Hepatocyte (in vitro differentiated cells): ENCODE measurements at regions not wholly inside any gene's neighbourhood (a gene's known extent, or its start where the extent isn't known, plus 50 kb on each side); places are given as distances from the start of the nearest gene placed in this dataset.

Source experiments
- CTCF ChIP-seq: fragments of 200-600 bp; sonication (generic); IDR thresholded peaks from 2 replicates; pipeline ENCODE4 v1.5.1; 2016; ENCODE audit warnings: antibody characterized with exemption, mild to moderate bottlenecking; ENCODE audit not compliant: poor library complexity
- EZH2 ChIP-seq: fragments of 200-600 bp; sonication (generic); IDR thresholded peaks from 2 replicates; pipeline ENCODE4 v1.6.1; 2016; ENCODE audit warnings: antibody characterized with exemption, mild to moderate bottlenecking, borderline replicate concordance
- EZH2phosphoT487 ChIP-seq: fragments of 200-600 bp; sonication (generic); IDR thresholded peaks from one replicate; pipeline ENCODE4 v1.6.1; 2018; ENCODE audit warnings: antibody characterized with exemption, mild to moderate bottlenecking, low read depth, moderate library complexity; ENCODE audit not compliant: unreplicated experiment, severe bottlenecking

DNA sequence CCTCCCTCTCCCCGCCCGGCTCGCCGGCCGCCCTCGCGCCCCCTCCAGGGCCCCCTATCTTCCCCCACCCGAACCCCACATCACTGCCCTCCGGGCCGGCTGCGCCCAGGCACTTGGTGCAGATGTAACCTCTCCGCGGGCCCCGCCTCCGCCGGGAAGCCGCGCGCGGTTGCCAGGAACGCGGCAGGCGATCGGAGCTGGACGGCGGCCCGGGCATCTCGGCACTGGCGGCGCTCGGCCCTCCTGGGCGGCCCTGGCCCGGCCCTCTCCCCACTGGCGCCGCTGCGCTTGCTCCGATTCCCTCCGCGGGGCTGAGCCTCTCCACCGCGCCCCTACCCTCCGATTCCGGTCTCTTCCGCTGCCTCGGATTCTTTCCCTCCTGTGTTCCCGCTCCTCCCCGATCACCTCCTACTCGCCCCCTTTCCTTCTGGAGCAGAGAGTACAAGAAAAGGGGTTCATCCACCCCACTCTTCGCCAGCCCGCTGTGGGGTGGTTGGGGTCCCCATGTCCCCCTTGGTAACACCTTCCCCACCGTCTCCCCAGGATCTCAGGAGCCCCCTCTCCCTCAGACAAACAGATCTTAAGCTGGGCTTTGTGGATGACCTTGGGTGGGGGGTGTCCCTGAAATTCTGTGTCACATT is 70.6 kb downstream of the C9orf50 start:
- TF ChIP-seq CTCF: no peak
- TF ChIP-seq EZH2phosphoT487: no peak
- TF ChIP-seq EZH2: no peak
